ENCODE measurements at regions not wholly inside any gene's neighbourhood (a gene's known extent, or its start where the extent isn't known, plus 50 kb on each side); places are given as distances from the start of the nearest gene placed in this dataset.

- no peak overlapping the region for H3K27ac ChIP-seq (ENCODE audit: low read length)
- WGBS (ENCODE audit: insufficient coverage, insufficient read length): no CpG with 5 or more reads among the region's 3 CpGs
- no peaks in the 10 kb centered on the region for H3K4me1 ChIP-seq (ENCODE audit: control insufficient read depth, insufficient read depth, low read length)
- H3K4me3 ChIP-seq (ENCODE audit: low read length): no peak overlapping the region
- no peaks in the 10 kb centered on the region for H3K36me3 ChIP-seq (ENCODE audit: control insufficient read depth, insufficient read depth, low read length)
- DNase-seq (ENCODE audit: low read depth, low spot score): no peak
- no peaks in the 10 kb centered on the region for H3K9me3 ChIP-seq (ENCODE audit: control insufficient read depth, insufficient read depth, low read length)
- no peaks in the 10 kb centered on the region for H3K27me3 ChIP-seq (ENCODE audit: control insufficient read depth, insufficient read depth, low read length)
Measured at GRCh38 chr18:38330573-38330972, 765.0 kb upstream of the CELF4 start.

- no peak for DNase-seq (ENCODE audit: low read depth, low spot score)
- no peaks in the 10 kb centered on the region for H3K36me3 ChIP-seq (ENCODE audit: control insufficient read depth, insufficient read depth, low read length)
- no peaks in the 10 kb centered on the region for H3K27me3 ChIP-seq (ENCODE audit: control insufficient read depth, insufficient read depth, low read length)
- H3K4me1 ChIP-seq (ENCODE audit: control insufficient read depth, insufficient read depth, low read length): no peaks in the 10 kb centered on the region
- no peaks in the 10 kb centered on the region for H3K9me3 ChIP-seq (ENCODE audit: control insufficient read depth, insufficient read depth, low read length)
- no peak overlapping the region for H3K4me3 ChIP-seq (ENCODE audit: low read length)
- no peak overlapping the region for H3K27ac ChIP-seq (ENCODE audit: low read length)
Measured at GRCh38 chr18:38329145-38329544, 763.5 kb upstream of the CELF4 start.

GRCh38 chr18:38322206-38322605 lies 756.6 kb upstream of the CELF4 start:
- Histone ChIP-seq H3K4me1 (ENCODE audit: control insufficient read depth, insufficient read depth, low read length) (no peaks in the 10 kb centered on the region), H3K4me3 (ENCODE audit: low read length) (no peak overlapping the region), H3K9me3 (ENCODE audit: control insufficient read depth, insufficient read depth, low read length) (no peaks in the 10 kb centered on the region), H3K36me3 (ENCODE audit: control insufficient read depth, insufficient read depth, low read length) (no peaks in the 10 kb centered on the region), H3K27me3 (ENCODE audit: control insufficient read depth, insufficient read depth, low read length) (no peaks in the 10 kb centered on the region; the same call in 1 of the 2 replicates), H3K27ac (ENCODE audit: low read length) (no peak overlapping the region)
- WGBS (ENCODE audit: insufficient coverage, insufficient read length): no CpG with 5 or more reads among the region's 1 CpG
- no peak for DNase-seq (ENCODE audit: low read depth, low spot score)

- Histone ChIP-seq H3K9me3 (ENCODE audit: control insufficient read depth, insufficient read depth, low read length) (no peaks in the 10 kb centered on the region), H3K4me1 (ENCODE audit: control insufficient read depth, insufficient read depth, low read length) (no peaks in the 10 kb centered on the region), H3K27ac (ENCODE audit: low read length) (no peak overlapping the region), H3K27me3 (ENCODE audit: control insufficient read depth, insufficient read depth, low read length) (no peaks in the 10 kb centered on the region; the same call in 1 of the 2 replicates), H3K4me3 (ENCODE audit: low read length) (no peak overlapping the region), H3K36me3 (ENCODE audit: control insufficient read depth, insufficient read depth, low read length) (no peaks in the 10 kb centered on the region)
- no peak for DNase-seq (ENCODE audit: low read depth, low spot score)
- WGBS (ENCODE audit: insufficient coverage, insufficient read length): no CpG with 5 or more reads among the region's 3 CpGs
Measured at GRCh38 chr18:38321262-38321661, 755.7 kb upstream of the CELF4 start.

- Histone ChIP-seq H3K36me3 (ENCODE audit: control insufficient read depth, insufficient read depth, low read length) (no peaks in the 10 kb centered on the region), H3K4me3 (ENCODE audit: low read length) (no peak overlapping the region), H3K9me3 (ENCODE audit: control insufficient read depth, insufficient read depth, low read length) (no peaks in the 10 kb centered on the region), H3K27me3 (ENCODE audit: control insufficient read depth, insufficient read depth, low read length) (no peaks in the 10 kb centered on the region), H3K4me1 (ENCODE audit: control insufficient read depth, insufficient read depth, low read length) (no peaks in the 10 kb centered on the region), H3K27ac (ENCODE audit: low read length) (no peak overlapping the region)
- DNase-seq (ENCODE audit: low read depth, low spot score): no peak
Measured at GRCh38 chr18:38318416-38318815, 752.8 kb upstream of the CELF4 start.

DNA sequence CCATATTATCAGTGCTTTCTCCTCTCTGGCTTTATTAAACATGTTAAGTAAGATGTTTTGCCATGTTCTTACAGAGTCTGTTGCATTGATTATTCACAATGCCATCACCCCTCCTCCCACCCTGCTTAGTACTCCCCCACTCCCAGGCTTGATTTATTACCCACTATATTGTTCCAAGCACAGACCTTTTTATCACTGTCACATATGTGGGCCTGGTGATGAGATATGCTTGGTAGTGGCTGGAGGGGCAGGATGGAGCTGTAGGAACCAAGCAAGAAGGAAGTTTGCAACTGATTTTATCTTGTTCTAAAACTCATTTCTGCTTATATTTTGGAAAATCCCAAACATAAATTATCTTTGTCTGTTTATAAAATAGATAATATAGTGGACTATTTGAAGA lies 748.2 kb upstream of the CELF4 start:
- no peak for DNase-seq (ENCODE audit: low read depth, low spot score)
- H3K27ac ChIP-seq (ENCODE audit: low read length): no peak overlapping the region
- no peaks in the 10 kb centered on the region for H3K4me1 ChIP-seq (ENCODE audit: control insufficient read depth, insufficient read depth, low read length)
- no peaks in the 10 kb centered on the region for H3K9me3 ChIP-seq (ENCODE audit: control insufficient read depth, insufficient read depth, low read length)
- no peaks in the 10 kb centered on the region for H3K27me3 ChIP-seq (ENCODE audit: control insufficient read depth, insufficient read depth, low read length)
- H3K36me3 ChIP-seq (ENCODE audit: control insufficient read depth, insufficient read depth, low read length): no peaks in the 10 kb centered on the region
- no peak overlapping the region for H3K4me3 ChIP-seq (ENCODE audit: low read length)

GRCh38 chr18:38312532-38312931 lies 746.9 kb upstream of the CELF4 start:
- no peak for DNase-seq (ENCODE audit: low read depth, low spot score)
- Histone ChIP-seq H3K27ac (ENCODE audit: low read length) (no peak overlapping the region), H3K4me3 (ENCODE audit: low read length) (no peak overlapping the region), H3K9me3 (ENCODE audit: control insufficient read depth, insufficient read depth, low read length) (no peaks in the 10 kb centered on the region), H3K4me1 (ENCODE audit: control insufficient read depth, insufficient read depth, low read length) (no peaks in the 10 kb centered on the region), H3K36me3 (ENCODE audit: control insufficient read depth, insufficient read depth, low read length) (no peaks in the 10 kb centered on the region), H3K27me3 (ENCODE audit: control insufficient read depth, insufficient read depth, low read length) (no peaks in the 10 kb centered on the region)
- no CpG with 5 or more reads among the region's 3 CpGs for WGBS (ENCODE audit: insufficient coverage, insufficient read length)

DNA sequence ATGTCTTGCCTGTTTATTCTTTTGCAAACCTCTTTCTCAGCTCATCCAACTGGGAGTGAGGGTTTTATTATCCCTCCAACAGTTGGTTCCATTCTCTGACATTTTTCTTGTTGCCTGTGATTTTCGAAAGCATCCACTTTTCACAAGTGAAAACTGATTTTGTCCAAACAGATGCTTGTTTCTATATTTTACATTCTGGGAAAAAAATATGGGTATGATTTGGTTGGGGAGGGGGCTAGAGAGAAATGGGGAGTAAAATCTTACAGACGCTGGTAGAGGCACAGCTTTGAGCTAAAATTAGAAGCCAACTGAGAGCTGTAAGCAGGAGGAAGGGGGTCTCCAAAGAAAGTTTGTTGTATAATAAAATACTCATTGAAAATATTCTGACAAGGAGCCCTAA lies 745.3 kb upstream of the CELF4 start:
- Histone ChIP-seq H3K9me3 (ENCODE audit: control insufficient read depth, insufficient read depth, low read length) (no peaks in the 10 kb centered on the region), H3K4me1 (ENCODE audit: control insufficient read depth, insufficient read depth, low read length) (no peaks in the 10 kb centered on the region), H3K27ac (ENCODE audit: low read length) (no peak overlapping the region), H3K27me3 (ENCODE audit: control insufficient read depth, insufficient read depth, low read length) (no peaks in the 10 kb centered on the region), H3K4me3 (ENCODE audit: low read length) (no peak overlapping the region), H3K36me3 (ENCODE audit: control insufficient read depth, insufficient read depth, low read length) (no peaks in the 10 kb centered on the region)
- no CpG with 5 or more reads among the region's 2 CpGs for WGBS (ENCODE audit: insufficient coverage, insufficient read length)
- DNase-seq (ENCODE audit: low read depth, low spot score): no peak

DNA sequence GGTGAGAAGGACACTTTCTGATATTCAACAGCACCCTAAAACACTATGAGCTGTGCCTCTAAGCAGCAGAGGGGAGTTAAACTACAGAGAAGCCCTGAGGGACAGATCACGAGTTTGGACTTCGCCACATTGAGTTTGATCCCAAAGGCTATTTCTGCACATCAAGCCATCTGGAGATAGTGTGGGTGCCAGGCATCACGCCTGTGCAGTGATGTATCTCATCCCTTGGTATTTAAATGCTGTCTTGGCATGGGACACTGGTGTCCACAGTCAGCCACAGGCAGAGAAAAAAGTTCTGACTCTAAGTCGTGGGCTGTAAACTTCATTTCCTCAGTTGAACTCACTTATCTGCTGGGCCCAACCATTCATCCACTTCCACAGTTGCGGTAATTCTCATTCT lies 742.3 kb upstream of the CELF4 start:
- Histone ChIP-seq H3K4me1 (ENCODE audit: control insufficient read depth, insufficient read depth, low read length) (no peaks in the 10 kb centered on the region), H3K27me3 (ENCODE audit: control insufficient read depth, insufficient read depth, low read length) (no peaks in the 10 kb centered on the region), H3K4me3 (ENCODE audit: low read length) (no peak overlapping the region), H3K27ac (ENCODE audit: low read length) (no peak overlapping the region), H3K36me3 (ENCODE audit: control insufficient read depth, insufficient read depth, low read length) (no peaks in the 10 kb centered on the region), H3K9me3 (ENCODE audit: control insufficient read depth, insufficient read depth, low read length) (no peaks in the 10 kb centered on the region)
- no peak for DNase-seq (ENCODE audit: low read depth, low spot score)
- WGBS (ENCODE audit: insufficient coverage, insufficient read length): no CpG with 5 or more reads among the region's 5 CpGs

DNA sequence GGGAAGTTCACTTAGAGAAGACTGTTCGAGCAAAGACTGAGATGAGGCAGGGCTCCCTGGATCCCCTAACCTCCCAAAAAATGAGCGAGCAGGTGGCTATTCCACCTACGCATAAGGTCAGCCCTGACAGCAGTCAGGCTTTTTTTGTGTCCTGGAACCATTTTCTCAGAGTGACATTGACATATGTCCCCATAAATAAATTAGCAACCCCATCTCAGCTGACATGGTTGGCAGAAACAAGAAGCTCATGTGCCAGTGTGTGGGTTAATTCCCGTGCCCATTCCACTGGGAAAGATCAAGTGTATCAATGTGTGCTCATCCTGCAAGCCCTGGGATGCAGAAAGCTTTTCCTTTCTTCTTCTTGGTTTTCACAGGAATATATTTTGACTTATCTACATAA lies 740.4 kb upstream of the CELF4 start:
- Histone ChIP-seq H3K4me3 (ENCODE audit: low read length) (no peak overlapping the region), H3K4me1 (ENCODE audit: control insufficient read depth, insufficient read depth, low read length) (no peaks in the 10 kb centered on the region), H3K27me3 (ENCODE audit: control insufficient read depth, insufficient read depth, low read length) (no peaks in the 10 kb centered on the region), H3K36me3 (ENCODE audit: control insufficient read depth, insufficient read depth, low read length) (no peaks in the 10 kb centered on the region), H3K27ac (ENCODE audit: low read length) (no peak overlapping the region), H3K9me3 (ENCODE audit: control insufficient read depth, insufficient read depth, low read length) (no peaks in the 10 kb centered on the region)
- DNase-seq (ENCODE audit: low read depth, low spot score): no peak
- no CpG with 5 or more reads among the region's 4 CpGs for WGBS (ENCODE audit: insufficient coverage, insufficient read length)

DNA sequence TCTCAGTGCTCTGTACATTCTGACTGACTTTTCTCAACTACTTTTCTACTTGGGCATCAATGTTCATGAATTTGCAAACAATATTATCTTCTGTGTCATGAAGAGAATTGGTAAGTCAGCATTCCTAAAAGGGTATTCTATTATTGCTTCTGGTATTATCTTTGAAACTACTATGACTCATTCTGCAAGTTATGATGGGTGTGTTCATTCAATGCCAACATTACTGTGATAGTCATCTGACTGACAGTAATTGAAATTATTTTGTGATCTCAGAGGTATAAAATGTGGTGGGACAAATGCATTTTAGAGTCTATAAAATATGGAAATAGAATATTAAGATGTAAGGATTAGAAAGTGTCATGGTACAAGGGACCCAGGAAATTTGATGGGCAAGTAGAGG lies 736.0 kb upstream of the CELF4 start:
- DNase-seq (ENCODE audit: low read depth, low spot score): no peak
- no peaks in the 10 kb centered on the region for H3K27me3 ChIP-seq (ENCODE audit: control insufficient read depth, insufficient read depth, low read length)

DNA sequence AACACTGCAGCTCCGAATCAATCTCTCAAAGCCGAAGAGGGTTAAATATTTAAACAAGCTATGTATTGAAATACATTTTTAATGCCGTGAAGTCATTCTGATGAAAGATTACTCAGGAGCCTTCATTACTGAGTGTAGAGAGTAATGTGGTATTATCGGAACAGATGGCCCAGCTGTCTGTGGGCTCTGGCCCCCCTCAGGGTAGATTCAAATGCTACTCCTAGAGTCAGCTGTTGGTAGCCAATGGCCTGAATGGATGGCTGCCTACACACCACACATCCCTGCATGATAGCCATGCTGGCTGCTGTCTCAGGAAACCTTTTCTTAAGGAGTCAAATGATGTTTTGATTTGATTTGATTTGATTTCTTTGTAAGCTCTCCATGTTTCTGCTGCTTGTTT lies 732.3 kb upstream of the CELF4 start:
- H3K27me3 ChIP-seq (ENCODE audit: control insufficient read depth, insufficient read depth, low read length): no peaks in the 10 kb centered on the region
- no peaks in the 10 kb centered on the region for H3K9me3 ChIP-seq (ENCODE audit: control insufficient read depth, insufficient read depth, low read length)
- H3K4me3 ChIP-seq (ENCODE audit: low read length): no peak overlapping the region
- H3K36me3 ChIP-seq (ENCODE audit: control insufficient read depth, insufficient read depth, low read length): no peaks in the 10 kb centered on the region
- WGBS (ENCODE audit: insufficient coverage, insufficient read length): no CpG with 5 or more reads among the region's 4 CpGs
- no peaks in the 10 kb centered on the region for H3K4me1 ChIP-seq (ENCODE audit: control insufficient read depth, insufficient read depth, low read length)
- H3K27ac ChIP-seq (ENCODE audit: low read length): no peak overlapping the region
- no peak for DNase-seq (ENCODE audit: low read depth, low spot score)

More for the DNA sequence above, 736.0 kb upstream of the CELF4 start:
- Histone ChIP-seq H3K4me3 (ENCODE audit: low read length) (no peak overlapping the region), H3K9me3 (ENCODE audit: control insufficient read depth, insufficient read depth, low read length) (no peaks in the 10 kb centered on the region), H3K36me3 (ENCODE audit: control insufficient read depth, insufficient read depth, low read length) (no peaks in the 10 kb centered on the region), H3K4me1 (ENCODE audit: control insufficient read depth, insufficient read depth, low read length) (no peaks in the 10 kb centered on the region), H3K27ac (ENCODE audit: low read length) (no peak overlapping the region)
